ENCODE measurements at regions not wholly inside any gene's neighbourhood (a gene's known extent, or its start where the extent isn't known, plus 50 kb on each side); places are given as distances from the start of the nearest gene placed in this dataset.

- no peak for TF ChIP-seq CTCF (IDR thresholded peaks at IDR 0.05)
- TF ChIP-seq, protein P1, sequence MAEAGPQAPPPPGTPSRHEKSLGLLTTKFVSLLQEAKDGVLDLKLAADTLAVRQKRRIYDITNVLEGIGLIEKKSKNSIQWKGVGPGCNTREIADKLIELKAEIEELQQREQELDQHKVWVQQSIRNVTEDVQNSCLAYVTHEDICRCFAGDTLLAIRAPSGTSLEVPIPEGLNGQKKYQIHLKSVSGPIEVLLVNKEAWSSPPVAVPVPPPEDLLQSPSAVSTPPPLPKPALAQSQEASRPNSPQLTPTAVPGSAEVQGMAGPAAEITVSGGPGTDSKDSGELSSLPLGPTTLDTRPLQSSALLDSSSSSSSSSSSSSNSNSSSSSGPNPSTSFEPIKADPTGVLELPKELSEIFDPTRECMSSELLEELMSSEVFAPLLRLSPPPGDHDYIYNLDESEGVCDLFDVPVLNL (CRISPR knock-in tag; IDR thresholded peaks at IDR 0.05; ENCODE audit: borderline replicate concordance, low read depth): no peak
- TF ChIP-seq, protein P2, sequence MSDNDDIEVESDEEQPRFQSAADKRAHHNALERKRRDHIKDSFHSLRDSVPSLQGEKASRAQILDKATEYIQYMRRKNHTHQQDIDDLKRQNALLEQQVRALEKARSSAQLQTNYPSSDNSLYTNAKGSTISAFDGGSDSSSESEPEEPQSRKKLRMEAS (CRISPR knock-in tag; IDR thresholded peaks at IDR 0.05): no peak
- no peak for TF ChIP-seq FOXJ3 (CRISPR knock-in tag; IDR thresholded peaks at IDR 0.05; ENCODE audit: borderline replicate concordance)
- TF ChIP-seq ZNF512 (CRISPR knock-in tag; IDR thresholded peaks at IDR 0.05; ENCODE audit: borderline replicate concordance): no peak
- TF ChIP-seq, protein P3, sequence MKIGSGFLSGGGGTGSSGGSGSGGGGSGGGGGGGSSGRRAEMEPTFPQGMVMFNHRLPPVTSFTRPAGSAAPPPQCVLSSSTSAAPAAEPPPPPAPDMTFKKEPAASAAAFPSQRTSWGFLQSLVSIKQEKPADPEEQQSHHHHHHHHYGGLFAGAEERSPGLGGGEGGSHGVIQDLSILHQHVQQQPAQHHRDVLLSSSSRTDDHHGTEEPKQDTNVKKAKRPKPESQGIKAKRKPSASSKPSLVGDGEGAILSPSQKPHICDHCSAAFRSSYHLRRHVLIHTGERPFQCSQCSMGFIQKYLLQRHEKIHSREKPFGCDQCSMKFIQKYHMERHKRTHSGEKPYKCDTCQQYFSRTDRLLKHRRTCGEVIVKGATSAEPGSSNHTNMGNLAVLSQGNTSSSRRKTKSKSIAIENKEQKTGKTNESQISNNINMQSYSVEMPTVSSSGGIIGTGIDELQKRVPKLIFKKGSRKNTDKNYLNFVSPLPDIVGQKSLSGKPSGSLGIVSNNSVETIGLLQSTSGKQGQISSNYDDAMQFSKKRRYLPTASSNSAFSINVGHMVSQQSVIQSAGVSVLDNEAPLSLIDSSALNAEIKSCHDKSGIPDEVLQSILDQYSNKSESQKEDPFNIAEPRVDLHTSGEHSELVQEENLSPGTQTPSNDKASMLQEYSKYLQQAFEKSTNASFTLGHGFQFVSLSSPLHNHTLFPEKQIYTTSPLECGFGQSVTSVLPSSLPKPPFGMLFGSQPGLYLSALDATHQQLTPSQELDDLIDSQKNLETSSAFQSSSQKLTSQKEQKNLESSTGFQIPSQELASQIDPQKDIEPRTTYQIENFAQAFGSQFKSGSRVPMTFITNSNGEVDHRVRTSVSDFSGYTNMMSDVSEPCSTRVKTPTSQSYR (CRISPR knock-in tag; IDR thresholded peaks at IDR 0.05): no peak
Measured at GRCh38 chr6:170165085-170165470, 125.8 kb downstream of the DLL1 start.

Measured in WTC11 (cell line).